Fibroblast of the aortic adventitia (primary cell): ENCODE measurements at regions not wholly inside any gene's neighbourhood (a gene's known extent, or its start where the extent isn't known, plus 50 kb on each side); places are given as distances from the start of the nearest gene placed in this dataset.

Source experiments
- DNase-seq: peaks from one replicate; pipeline ENCODE4 v3.0.0-alpha.2; 2010; ENCODE audit warnings: low read depth
- H3K4me3 ChIP-seq: 2 replicates; pipeline ENCODE4 v1.5.1; 2011; ENCODE audit warnings: low read depth, mild to moderate bottlenecking, control low read depth, low read length, moderate library complexity
- CTCF ChIP-seq: IDR thresholded peaks from 2 replicates; pipeline ENCODE4 v1.5.1; 2011; ENCODE audit warnings: mild to moderate bottlenecking, low read length, control low read depth, inconsistent platforms; ENCODE audit not compliant: insufficient read depth

GRCh38 chr4:127293496-127293895 is 339.3 kb upstream of the INTU start:
- DNase-seq = no peak
- no peak overlapping the region for H3K4me3 ChIP-seq
- no peak for TF ChIP-seq CTCF

GRCh38 chr4:127304356-127304755 is 328.4 kb upstream of the INTU start:
- TF ChIP-seq CTCF = no peak
- DNase-seq = peak; percentile 12
- H3K4me3 ChIP-seq = no peak overlapping the region

GRCh38 chr4:127307996-127308395 is 324.8 kb upstream of the INTU start:
- H3K4me3 ChIP-seq = no peak overlapping the region
- DNase-seq = no peak
- no peak for TF ChIP-seq CTCF

GRCh38 chr4:127309369-127310102 is 323.2 kb upstream of the INTU start:
- H3K4me3 ChIP-seq = no peak overlapping the region
- no peak for TF ChIP-seq CTCF
- peak; percentile 2 for DNase-seq

GRCh38 chr4:127311371-127311770 is 321.4 kb upstream of the INTU start:
- H3K4me3 ChIP-seq = no peak overlapping the region
- no peak for DNase-seq
- TF ChIP-seq CTCF = no peak

GRCh38 chr4:127311924-127312323 is 320.8 kb upstream of the INTU start:
- no peak overlapping the region for H3K4me3 ChIP-seq
- no peak for DNase-seq
- no peak for TF ChIP-seq CTCF

- H3K4me3 ChIP-seq = no peak overlapping the region
- TF ChIP-seq CTCF = no peak
- no peak for DNase-seq
These were observed 319.0 kb upstream of the INTU start for GRCh38 chr4:127313767-127314166.
